Activated CD4-positive, CD25-positive, alpha-beta regulatory T cell (primary cell): ENCODE measurements at regions not wholly inside any gene's neighbourhood (a gene's known extent, or its start where the extent isn't known, plus 50 kb on each side); places are given as distances from the start of the nearest gene placed in this dataset.

Experiments
- DNase-seq, 4 experiments: peaks; one replicate each; lab custom pipeline; 2025; lab: John Stamatoyannopoulos, UW

- DNase-seq, result no peak
Observed at GRCh38 chr6:25065666-25066065, 129.9 kb upstream of the RIPOR2 start.

DNA sequence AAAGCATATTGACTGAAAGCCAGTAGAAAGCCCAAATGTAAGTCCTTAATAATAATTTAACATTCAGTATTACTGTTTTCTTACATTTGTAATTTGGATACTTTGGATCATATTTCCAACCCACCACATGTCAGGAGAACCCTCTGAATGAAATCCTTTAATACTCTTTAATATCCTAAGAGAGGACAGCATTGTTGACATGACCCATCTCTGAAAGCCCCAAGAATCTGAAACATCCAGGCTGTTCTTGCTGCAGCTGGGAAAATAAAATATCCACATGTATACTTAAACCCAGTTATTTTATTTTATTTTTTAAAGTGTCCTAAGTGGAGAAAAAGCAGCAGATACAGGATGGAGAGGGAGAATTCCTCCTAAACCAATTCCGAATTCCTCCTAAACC is 130.8 kb upstream of the RIPOR2 start:
- DNase-seq, result no peak

DNA sequence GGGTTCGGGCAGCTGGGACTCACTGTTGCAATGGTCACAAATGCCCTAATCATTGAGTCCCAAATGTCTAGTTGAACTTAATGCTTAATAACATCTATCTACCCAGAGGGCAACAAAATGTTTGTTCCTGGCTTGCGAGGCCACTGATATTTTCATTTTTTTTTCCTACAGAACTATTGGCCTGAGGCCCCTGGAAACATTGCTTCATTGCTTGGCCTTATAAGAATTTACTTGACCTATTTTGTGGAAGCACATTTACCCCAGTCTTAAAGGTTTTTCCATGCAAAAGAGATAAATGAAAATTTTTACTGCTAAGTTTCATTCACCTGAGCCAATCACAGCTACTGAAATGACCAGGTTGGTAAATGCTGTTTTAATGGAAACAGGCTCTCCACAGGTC is 133.1 kb upstream of the RIPOR2 start:
- no peak for DNase-seq

- DNase-seq, result peak; percentile 45 to 73 (median 62)
Observed at GRCh38 chr6:25070547-25071366, 135.0 kb upstream of the RIPOR2 start.

GRCh38 chr6:25078141-25078540 is 142.4 kb upstream of the RIPOR2 start:
- no peak for DNase-seq

DNA sequence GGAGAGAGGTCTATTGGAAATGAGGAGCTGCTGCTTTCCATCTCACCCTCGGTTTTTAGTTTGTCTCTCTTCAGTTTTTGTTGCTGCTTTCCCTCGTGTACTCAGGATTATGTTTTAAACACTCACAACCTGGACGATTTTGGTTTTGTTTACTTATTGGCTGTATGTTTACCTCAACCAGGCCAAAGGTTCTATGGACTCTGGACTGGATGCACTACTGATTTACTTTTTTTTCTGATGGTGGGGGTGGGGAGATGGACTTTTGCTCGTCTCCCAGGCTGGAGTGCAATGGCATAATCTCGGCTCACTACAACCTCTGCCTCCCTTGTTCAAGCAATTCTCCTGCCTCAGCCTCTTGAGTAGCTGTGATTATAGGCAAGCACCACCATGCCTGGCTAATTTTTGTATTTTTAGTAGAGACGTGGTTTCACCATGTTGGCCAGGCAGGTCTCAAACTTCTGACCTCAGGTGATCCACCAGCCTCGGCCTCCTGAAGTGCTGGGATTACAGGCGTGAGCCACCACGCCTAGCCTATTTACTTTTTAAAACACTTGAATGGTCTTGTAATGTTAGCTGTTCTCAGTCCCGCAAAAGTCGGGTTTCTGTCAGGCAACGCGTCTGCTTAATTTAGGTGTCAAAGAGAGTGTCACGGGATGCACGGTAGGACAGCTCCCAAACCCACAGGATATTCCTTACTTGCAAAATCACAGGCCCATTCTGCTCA is 148.2 kb upstream of the RIPOR2 start:
- no peak for DNase-seq

- DNase-seq, result no peak
Observed at GRCh38 chr6:25084508-25084833, 148.7 kb upstream of the RIPOR2 start.

GRCh38 chr6:25085756-25086155 is 150.0 kb upstream of the RIPOR2 start:
- DNase-seq, result no peak

- no peak for DNase-seq
Observed at GRCh38 chr6:25086500-25087091, 150.8 kb upstream of the RIPOR2 start.

GRCh38 chr6:25088513-25088912 is 152.8 kb upstream of the RIPOR2 start:
- no peak for DNase-seq

- no peak for DNase-seq
Observed at GRCh38 chr6:25089442-25089841, 153.7 kb upstream of the RIPOR2 start.

GRCh38 chr6:25094726-25095125 is 159.0 kb upstream of the RIPOR2 start:
- DNase-seq, result no peak

DNA sequence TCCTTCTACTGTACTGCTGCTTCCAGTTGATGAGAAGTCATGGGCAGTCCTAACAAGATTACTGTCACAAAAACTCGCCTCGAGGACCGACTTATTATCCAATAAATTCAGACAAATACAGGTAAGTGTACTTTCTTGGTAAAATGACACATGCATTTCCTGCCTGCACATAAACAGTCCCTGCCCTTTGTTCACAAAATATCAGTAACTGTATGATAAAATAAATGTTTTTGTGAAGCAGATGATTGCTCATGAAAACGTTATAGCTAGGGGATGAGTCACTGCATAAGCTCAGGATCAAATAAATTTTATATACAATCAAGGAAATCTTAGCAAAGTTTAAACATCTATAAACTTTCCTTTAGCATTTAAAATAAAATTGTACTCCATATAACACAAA is 164.5 kb upstream of the RIPOR2 start:
- no peak for DNase-seq

DNA sequence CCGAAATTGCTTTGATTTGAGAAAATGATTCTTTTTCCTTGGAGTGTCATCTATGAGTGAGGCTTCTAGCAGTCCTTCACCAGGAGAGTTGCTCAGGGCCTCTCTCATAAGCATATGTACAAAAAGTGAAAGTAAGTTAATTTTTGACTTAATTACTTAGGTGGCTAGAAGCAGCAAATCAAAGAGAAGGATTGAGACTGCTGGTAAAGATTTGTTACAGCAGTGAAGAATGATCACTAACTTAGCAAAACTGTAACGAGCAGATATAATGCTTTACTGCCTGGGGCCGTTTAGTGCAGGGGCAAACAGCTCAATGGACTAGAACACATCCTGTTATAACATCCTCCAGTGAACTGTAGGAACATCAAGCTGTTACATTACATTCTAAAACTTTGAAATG is 167.8 kb upstream of the RIPOR2 start:
- DNase-seq, result no peak

DNA sequence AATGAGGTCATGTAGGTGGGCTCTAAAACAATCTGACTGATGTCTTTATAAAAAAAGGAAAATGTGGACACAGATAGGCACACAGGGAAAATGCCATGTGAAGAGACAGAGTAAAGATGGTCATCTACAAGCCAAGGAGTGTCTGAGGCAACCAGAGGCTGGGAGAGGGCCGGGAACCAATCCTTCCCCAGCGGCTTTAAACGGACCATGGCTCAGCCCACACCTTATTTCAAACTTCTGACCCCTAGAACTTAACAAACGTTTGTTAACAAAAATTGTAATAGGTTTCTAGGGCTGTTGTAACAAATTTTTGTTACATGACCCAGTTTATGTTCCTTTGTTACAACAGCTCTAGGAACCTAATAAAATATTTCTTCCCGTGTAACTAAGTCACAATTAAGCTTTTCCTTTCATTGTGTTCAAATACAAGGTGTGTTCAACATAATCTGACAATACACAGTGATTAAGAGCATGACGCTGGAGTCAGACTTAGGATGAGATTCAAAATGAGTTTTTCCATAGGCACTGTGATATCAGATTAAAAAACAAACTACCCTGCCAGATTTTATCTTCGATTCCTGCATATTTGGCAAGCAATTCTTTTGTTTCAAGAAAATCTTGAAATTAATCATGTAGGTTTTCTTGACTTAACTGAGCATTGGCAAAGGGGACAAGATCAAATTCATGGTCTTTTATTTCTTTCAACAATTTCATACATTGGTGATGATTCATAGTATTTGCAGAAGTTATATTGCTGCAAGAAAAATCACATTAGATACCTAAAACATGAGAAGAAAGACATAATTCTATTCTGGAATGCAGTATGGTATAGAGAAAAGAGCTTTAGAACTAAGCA is 169.5 kb upstream of the RIPOR2 start:
- DNase-seq, result no peak

GRCh38 chr6:25107218-25107617 is 171.5 kb upstream of the RIPOR2 start:
- no peak for DNase-seq

DNA sequence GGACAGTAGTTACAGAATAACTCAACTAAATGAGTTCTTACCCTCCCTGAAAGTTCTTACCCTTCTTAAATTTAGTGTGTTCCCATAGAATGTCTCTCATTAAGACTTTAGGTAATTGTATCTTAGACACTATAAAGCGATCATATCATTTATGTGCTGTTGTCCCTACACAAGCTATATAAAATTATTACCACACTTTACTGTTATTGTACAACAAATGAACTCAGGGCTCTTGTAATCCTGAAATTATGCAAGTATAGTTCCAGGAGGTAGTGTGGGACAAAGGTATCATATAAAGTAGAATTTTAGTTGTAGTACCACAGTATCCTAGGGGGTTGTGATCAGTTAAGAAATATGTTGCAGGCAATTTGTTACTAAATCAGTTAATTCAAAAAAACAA is 167.4 kb upstream of the CARMIL1 start:
- DNase-seq, result no peak

DNA sequence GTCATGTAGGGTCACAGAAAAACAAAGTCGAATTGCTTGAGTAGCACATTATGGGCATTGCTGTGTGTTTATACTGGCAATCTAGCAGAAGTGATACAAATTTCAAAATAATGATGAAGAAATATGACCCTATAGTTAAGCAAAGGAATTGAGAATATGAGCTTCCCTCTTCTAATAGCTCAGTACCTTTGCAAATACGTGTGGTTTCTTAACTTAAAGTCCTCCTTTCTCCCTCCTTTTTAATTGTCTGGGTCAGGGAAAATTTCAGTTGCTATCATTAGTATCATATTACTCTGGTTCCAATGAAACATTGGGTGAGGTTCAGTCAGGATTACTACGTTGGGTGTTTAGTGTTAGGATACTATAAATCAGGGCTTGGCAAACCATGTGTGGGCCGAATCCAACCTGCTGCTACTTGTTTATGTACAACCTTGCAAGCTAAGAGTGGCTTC is 166.8 kb upstream of the CARMIL1 start:
- DNase-seq, result no peak

DNA sequence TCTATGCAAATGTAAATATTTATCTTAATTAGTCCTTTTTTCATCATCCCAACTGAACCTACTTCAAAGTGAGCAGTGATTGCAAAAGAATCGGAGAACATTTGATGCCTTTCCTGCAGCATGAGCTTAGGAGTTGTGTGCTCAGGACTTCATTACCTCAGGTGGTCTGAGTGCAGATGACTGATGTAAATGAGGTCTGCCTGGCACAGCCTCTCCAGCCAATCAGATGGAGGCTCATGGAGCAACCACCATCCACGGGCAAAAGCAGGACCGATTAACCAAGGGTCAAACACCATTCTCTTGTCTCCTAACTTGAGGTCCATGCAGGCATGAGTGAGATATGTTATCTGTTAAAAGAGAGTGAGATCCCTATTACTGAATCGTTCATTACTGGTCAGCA is 165.7 kb upstream of the CARMIL1 start:
- no peak for DNase-seq

- DNase-seq, result no peak
Observed at GRCh38 chr6:25118038-25118437, 161.1 kb upstream of the CARMIL1 start.

GRCh38 chr6:25121186-25121585 is 158.0 kb upstream of the CARMIL1 start:
- no peak for DNase-seq

GRCh38 chr6:25122001-25122400 is 157.2 kb upstream of the CARMIL1 start:
- no peak for DNase-seq
